GM21619 (cell line): ENCODE measurements at regions not wholly inside any gene's neighbourhood (a gene's known extent, or its start where the extent isn't known, plus 50 kb on each side); places are given as distances from the start of the nearest gene placed in this dataset.
"Not testable (repeated sequence)": the region's sequence is repeated elsewhere in the genome, so short reads cannot be mapped to it uniquely, and the experiment has no call there.

Source experiments
- ATAC-seq: cut with Tn5 transposase; IDR thresholded peaks from one replicate; pipeline ENCODE4 v1.9.1; 2021; ENCODE audit not compliant: unreplicated experiment

DNA sequence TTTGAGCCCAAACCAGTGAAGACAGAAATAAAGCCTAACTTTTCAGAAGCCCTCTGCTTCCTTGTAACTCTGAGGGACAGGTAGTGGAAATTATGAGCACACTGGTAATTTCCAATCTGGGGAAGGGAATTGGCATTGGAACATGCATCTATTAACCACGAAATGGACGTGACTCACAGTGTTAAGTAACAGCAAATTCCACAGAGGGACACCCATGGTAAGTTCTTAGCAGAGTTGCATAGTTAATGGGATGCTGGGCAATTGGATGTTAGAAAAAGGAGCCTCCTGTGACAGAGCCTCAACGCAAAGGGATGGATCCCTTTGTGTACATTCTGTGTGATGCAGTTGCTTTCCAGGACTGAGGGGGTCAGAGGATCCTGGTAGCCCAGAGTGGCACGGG is 168.6 kb downstream of the SEMA6D start:
- no peak for ATAC-seq

GRCh38 chr15:47887241-47887800 is 170.0 kb downstream of the SEMA6D start:
- ATAC-seq, result no peak

GRCh38 chr15:47888385-47889100 is 171.2 kb downstream of the SEMA6D start:
- no peak for ATAC-seq

DNA sequence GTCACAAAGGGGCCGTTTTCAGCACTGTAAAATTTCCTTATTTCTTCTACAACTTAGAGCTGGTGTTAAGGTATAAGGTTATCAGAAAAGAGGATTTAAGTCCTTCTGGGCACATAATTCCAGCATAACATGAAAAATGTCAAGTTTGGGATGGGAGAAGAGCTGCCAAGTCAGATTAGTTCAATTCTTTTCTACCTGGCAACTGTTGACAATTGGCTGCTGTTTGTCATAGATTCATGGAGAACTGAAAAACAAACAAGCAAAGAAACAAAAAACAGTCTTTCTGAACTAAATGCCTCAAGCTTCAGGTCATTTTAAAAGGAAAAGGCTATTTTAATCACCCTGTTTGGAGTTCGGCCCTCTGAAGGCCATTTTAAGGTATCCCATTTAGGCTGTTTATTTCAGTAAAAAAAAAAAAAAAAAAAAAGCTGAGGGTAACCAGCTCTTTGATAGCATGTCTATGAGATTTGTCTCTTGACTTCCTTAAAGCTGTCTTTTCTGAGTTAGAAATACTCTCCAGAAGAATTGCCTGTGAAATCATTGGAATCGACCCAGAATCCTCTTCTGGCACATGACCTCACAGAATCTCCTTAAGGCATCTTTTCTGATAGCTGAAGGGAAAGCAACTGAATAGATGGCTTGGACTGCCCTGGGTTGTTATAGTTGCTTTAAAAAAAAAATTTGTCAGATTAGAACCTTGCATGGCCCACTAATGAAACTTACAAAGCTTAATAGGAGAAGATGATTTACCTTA is 173.3 kb downstream of the SEMA6D start:
- ATAC-seq, result no peak

GRCh38 chr15:47897525-47897924 is 180.2 kb downstream of the SEMA6D start:
- ATAC-seq, result no peak

- ATAC-seq, result no peak
These were observed 183.4 kb downstream of the SEMA6D start for GRCh38 chr15:47900751-47901150.

- no peak for ATAC-seq
These were observed 186.1 kb downstream of the SEMA6D start for GRCh38 chr15:47903368-47903767.

- ATAC-seq, result no peak
These were observed 191.2 kb downstream of the SEMA6D start for GRCh38 chr15:47908486-47908885.

GRCh38 chr15:47908950-47909670 is 191.8 kb downstream of the SEMA6D start:
- ATAC-seq, result no peak

- not testable (repeated sequence) for ATAC-seq
These were observed 195.6 kb downstream of the SEMA6D start for GRCh38 chr15:47912910-47913309.

- no peak for ATAC-seq
These were observed 200.6 kb downstream of the SEMA6D start for GRCh38 chr15:47917881-47918280.

GRCh38 chr15:47918877-47919276 is 201.6 kb downstream of the SEMA6D start:
- ATAC-seq, result no peak

DNA sequence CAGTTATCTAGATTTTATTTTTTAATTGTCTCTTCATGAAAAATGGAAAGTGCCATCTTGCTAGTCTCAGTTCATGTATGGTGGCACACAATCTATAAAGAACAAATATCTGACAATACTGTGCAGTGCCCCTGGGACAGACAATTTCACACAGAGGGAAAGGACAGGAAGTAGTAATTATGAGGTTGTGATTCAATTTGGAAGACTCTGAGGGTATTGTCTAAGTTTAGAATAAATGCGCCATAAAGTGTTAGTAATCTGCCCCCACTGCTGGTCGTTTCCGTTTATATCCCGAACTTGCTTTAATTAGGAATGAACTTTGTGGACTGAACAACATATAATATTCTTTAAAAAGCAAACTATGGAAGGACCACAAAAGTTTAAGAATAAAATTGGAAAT is 196.4 kb upstream of the SLC24A5 start:
- ATAC-seq, result no peak

DNA sequence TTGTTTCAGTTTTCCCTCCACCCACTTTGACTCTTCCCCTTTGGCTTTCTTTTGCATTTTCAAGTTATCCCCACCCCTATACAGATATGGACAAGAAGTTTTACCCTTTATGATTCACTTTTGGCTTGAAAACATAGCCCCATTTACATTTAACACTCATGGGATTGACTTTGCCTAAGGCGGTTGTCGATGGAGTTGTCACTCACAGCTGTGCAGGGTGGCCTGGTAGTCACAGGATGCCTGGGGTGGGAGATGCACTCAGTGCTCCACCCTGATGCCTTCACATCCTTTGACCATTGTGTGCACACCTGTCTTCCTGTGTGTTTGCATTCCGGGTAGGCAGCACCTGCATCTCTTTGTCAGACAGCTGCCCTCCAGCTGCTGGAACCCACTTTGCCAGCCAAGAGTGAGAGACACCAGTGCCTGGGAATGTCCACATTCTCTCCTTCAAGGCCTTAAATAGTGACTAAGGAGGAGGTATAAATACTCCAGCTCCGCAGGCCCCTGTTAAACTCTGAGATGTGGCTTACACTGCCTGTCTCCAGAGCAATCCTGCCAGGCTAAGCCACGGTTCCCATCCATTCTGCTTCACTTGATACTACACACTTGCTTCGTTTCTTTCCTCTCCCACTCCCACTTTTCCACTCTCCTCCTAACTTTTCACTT is 191.5 kb upstream of the SLC24A5 start:
- ATAC-seq, result no peak

DNA sequence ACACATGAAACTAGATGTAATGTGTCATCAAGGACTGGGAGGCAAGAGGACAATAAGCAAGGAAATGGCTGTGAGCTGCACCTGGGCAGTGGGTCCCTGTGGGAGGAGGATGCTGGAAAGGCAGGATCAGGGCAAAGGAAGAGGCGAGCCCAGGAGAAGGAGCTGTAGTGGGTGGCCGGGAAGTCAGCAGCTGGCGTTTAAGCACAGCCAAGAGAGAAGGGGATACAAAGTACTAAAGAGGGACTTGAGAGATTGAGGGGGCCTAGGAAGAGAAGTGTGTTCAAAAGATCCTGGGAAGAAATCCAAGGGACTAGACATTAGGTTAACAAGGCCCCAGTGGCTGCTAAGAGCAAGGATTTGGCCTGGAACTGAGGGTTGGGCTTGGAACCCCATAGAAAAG is 188.5 kb upstream of the SLC24A5 start:
- ATAC-seq, result no peak

GRCh38 chr15:47932951-47933641 is 187.7 kb upstream of the SLC24A5 start:
- no peak for ATAC-seq

GRCh38 chr15:47933865-47934264 is 186.9 kb upstream of the SLC24A5 start:
- ATAC-seq, result no peak

- ATAC-seq, result no peak
These were observed 186.4 kb upstream of the SLC24A5 start for GRCh38 chr15:47934342-47934741.

GRCh38 chr15:47937834-47938233 is 183.0 kb upstream of the SLC24A5 start:
- ATAC-seq, result no peak

GRCh38 chr15:47944637-47945288 is 176.0 kb upstream of the SLC24A5 start:
- no peak for ATAC-seq
